Activated naive CD4-positive, alpha-beta T cell treated with anti-CD3 and anti-CD28 coated beads for 36 hours (primary cell): ENCODE measurements at regions not wholly inside any gene's neighbourhood (a gene's known extent, or its start where the extent isn't known, plus 50 kb on each side); places are given as distances from the start of the nearest gene placed in this dataset.

Experiments
- CTCF ChIA-PET: fragments of 350-600 bp; sonication (Branson Sonifier 250); formaldehyde crosslinking; loops from one replicate; lab custom pipeline; 2021; ENCODE audit warnings: antibody characterized with exemption; lab: Charles Lee
- DNase-seq: peaks from one replicate; pipeline ENCODE4 v3.0.0-alpha.2; 2020
- H3K27ac Mint-ChIP-seq: one replicate; pipeline ENCODE4 v1.8.0; 2021; ENCODE audit warnings: mild to moderate bottlenecking, mixed read lengths
- H3K27me3 Mint-ChIP-seq: one replicate; pipeline ENCODE4 v1.8.0; 2021; ENCODE audit warnings: low read depth, mixed read lengths
- H3K36me3 Mint-ChIP-seq: one replicate; pipeline ENCODE4 v1.8.0; 2021; ENCODE audit warnings: low read depth, mixed read lengths
- H3K4me1 Mint-ChIP-seq: one replicate; pipeline ENCODE4 v1.8.0; 2021; ENCODE audit warnings: low read depth, mixed read lengths
- H3K4me3 Mint-ChIP-seq: one replicate; pipeline ENCODE4 v1.8.0; 2021; ENCODE audit warnings: mild to moderate bottlenecking, moderate library complexity, mixed read lengths
- H3K9me3 Mint-ChIP-seq: one replicate; pipeline ENCODE4 v1.8.0; 2021; ENCODE audit warnings: mixed read lengths
- intact Hi-C: fragments of 100-400 bp; cut with micrococcal nuclease; formaldehyde crosslinking; loops from one replicate; pipeline ENCODE4 v1.15.1; 2023

- no peak for DNase-seq
- intact Hi-C loops: no loop called here
- no peak overlapping the region for H3K4me3 Mint-ChIP-seq
- no peaks in the 10 kb centered on the region for H3K4me1 Mint-ChIP-seq
- CTCF ChIA-PET: no interaction called here
- peaks cover 2% of the 10 kb centered on the region for H3K36me3 Mint-ChIP-seq
- no peaks in the 10 kb centered on the region for H3K27me3 Mint-ChIP-seq
- no peak overlapping the region for H3K27ac Mint-ChIP-seq
- peaks cover 10% of the 10 kb centered on the region for H3K9me3 Mint-ChIP-seq
These were observed 1799.0 kb downstream of the TP53TG3F start for GRCh38 chr16:35258381-35258780.

DNA sequence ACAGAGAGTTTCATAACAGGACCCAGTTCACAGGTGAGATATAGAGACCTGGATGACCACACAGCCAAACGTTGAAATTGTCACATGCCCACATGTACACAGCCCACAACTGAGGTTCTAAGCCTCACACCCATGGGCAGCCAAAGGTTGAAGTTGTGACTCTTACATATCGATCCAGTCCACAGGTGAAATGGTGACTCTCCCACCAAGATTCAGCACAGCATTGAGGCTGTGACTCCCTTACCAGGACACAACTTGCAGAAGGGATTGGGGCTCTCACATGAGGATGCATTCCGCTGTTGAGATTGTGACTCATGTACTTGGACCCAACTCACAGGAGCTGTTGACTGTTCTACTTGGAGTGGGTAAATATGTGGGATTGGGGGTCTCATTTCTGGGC lies 1836.4 kb downstream of the TP53TG3F start:
- Mint-ChIP-seq H3K36me3 (no peaks in the 10 kb centered on the region), H3K27ac (no peak overlapping the region), H3K27me3 (no peaks in the 10 kb centered on the region), H3K4me3 (no peak overlapping the region), H3K9me3 (peaks cover 18% of the 10 kb centered on the region), H3K4me1 (no peaks in the 10 kb centered on the region)
- CTCF ChIA-PET: no interaction called here
- no peak for DNase-seq
- intact Hi-C loops: no loop called here

- no peak for DNase-seq
These were observed 1837.7 kb downstream of the TP53TG3F start for GRCh38 chr16:35296962-35297653.

GRCh38 chr16:35298460-35299243 lies 1839.2 kb downstream of the TP53TG3F start:
- DNase-seq: no peak
- intact Hi-C loops: no loop called here

More at GRCh38 chr16:35296962-35297653, 1837.7 kb downstream of the TP53TG3F start:
- no peaks in the 10 kb centered on the region for H3K4me1 Mint-ChIP-seq
- CTCF ChIA-PET: no interaction called here
- no peak overlapping the region for H3K27ac Mint-ChIP-seq
- H3K9me3 Mint-ChIP-seq: peaks cover 13% of the 10 kb centered on the region
- no peaks in the 10 kb centered on the region for H3K36me3 Mint-ChIP-seq
- intact Hi-C loops: no loop called here
- H3K27me3 Mint-ChIP-seq: no peaks in the 10 kb centered on the region
- H3K4me3 Mint-ChIP-seq: no peak overlapping the region

DNA sequence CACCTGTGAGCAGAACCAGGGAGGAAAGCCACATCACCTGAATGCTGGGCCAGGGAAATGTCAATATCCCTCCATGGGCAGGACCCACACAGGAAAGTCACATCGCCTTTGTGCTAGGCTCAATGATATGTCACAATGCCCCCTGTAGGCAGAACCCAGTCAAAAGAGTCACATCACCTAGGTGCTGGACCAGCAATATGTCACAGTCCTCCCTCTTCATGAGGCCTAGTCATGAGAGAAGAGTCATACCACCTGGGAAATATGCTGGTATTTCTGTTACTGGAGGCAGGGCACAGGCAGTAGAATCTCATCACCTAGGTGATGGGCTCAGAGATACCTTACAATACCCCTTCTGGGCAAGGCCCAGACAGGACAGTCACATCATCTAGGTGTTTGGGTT lies 1843.4 kb downstream of the TP53TG3F start:
- no peak for DNase-seq
- intact Hi-C loops: no loop called here
- Mint-ChIP-seq H3K9me3 (peaks cover 7% of the 10 kb centered on the region), H3K36me3 (no peaks in the 10 kb centered on the region), H3K27ac (no peak overlapping the region), H3K4me3 (no peak overlapping the region), H3K4me1 (no peaks in the 10 kb centered on the region), H3K27me3 (no peaks in the 10 kb centered on the region)
- CTCF ChIA-PET: no interaction called here

More at GRCh38 chr16:35298460-35299243, 1839.2 kb downstream of the TP53TG3F start:
- Mint-ChIP-seq H3K4me1 (no peaks in the 10 kb centered on the region), H3K27ac (no peak overlapping the region), H3K36me3 (no peaks in the 10 kb centered on the region), H3K27me3 (no peaks in the 10 kb centered on the region), H3K4me3 (no peak overlapping the region), H3K9me3 (peaks cover 8% of the 10 kb centered on the region)
- CTCF ChIA-PET: no interaction called here

DNA sequence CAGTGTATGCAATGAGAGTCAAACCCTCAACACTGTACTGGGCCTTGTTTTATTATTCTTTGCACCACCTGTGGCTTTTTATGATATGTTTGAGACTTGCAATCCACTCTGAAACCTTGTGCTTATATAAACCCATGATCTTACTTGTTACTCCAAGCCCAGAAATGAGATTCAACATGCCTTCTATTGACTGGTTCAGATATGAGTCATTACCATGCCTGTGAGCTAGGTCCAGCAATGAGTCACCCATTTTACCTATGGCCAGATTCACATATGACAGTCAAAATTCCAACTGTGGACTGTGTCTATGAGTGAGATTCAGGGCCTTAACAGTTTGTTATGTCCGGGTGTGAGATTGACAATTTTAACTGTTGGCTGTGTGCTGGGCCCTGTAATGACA lies 1846.1 kb downstream of the TP53TG3F start:
- intact Hi-C loops: no loop called here
- no peak overlapping the region for H3K4me3 Mint-ChIP-seq

DNA sequence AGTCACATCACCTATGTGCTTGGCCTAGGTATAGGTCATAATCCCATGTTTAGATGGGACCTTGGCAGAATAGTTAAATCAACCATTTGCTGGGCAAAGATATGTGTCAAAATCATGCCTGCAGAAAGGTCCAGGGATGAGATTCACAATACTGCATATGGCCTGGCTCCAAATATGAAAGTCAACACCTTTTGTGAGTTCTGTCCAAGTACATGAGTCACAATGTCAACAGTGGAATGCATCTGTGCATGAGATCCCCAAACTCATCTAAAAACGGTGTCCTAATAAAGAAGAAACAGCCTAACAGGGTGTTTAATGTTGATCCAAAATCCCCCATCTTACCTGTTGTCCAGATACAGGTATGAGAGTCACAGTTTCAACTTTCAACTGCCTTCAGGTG lies 1847.5 kb downstream of the TP53TG3F start:
- Mint-ChIP-seq H3K9me3 (peaks cover 11% of the 10 kb centered on the region), H3K4me3 (no peak overlapping the region), H3K27me3 (no peaks in the 10 kb centered on the region), H3K36me3 (no peaks in the 10 kb centered on the region), H3K27ac (no peak overlapping the region), H3K4me1 (no peaks in the 10 kb centered on the region)
- DNase-seq: no peak
- intact Hi-C loops: no loop called here
- CTCF ChIA-PET: no interaction called here

More for the DNA sequence above, 1846.1 kb downstream of the TP53TG3F start:
- Mint-ChIP-seq H3K36me3 (no peaks in the 10 kb centered on the region), H3K27me3 (no peaks in the 10 kb centered on the region), H3K9me3 (peaks cover 11% of the 10 kb centered on the region), H3K4me1 (no peaks in the 10 kb centered on the region), H3K27ac (no peak overlapping the region)
- CTCF ChIA-PET: no interaction called here
- no peak for DNase-seq

- intact Hi-C loops: no loop called here
- H3K4me3 Mint-ChIP-seq: no peak overlapping the region
These were observed 1849.3 kb downstream of the TP53TG3F start for GRCh38 chr16:35308674-35309073.

DNA sequence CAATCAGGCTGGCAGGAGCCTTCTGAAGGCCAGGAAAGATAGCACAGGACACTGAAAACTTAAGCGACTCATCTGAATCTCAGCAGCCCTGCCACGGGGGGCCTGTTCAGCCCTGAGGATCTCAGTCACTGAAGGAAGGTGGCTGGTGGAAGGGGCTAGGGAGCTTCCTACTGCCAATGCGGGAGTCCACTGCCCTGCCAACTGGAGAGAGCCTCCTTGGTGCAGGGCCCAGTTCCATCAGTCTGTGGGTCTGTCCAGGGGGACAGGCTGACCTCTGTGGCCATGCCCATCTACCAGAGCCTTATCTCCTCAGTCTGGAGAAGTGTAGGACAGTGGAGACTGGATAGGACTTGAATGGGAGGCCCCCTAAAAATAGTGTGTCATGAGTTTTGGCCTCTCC lies 1851.6 kb downstream of the TP53TG3F start:
- peaks cover 13% of the 10 kb centered on the region for H3K9me3 Mint-ChIP-seq
- CTCF ChIA-PET: no interaction called here

More at GRCh38 chr16:35308674-35309073, 1849.3 kb downstream of the TP53TG3F start:
- DNase-seq: no peak
- H3K36me3 Mint-ChIP-seq: no peaks in the 10 kb centered on the region
- H3K9me3 Mint-ChIP-seq: peaks cover 15% of the 10 kb centered on the region
- H3K27ac Mint-ChIP-seq: no peak overlapping the region
- CTCF ChIA-PET: no interaction called here
- no peaks in the 10 kb centered on the region for H3K27me3 Mint-ChIP-seq
- H3K4me1 Mint-ChIP-seq: no peaks in the 10 kb centered on the region

DNA sequence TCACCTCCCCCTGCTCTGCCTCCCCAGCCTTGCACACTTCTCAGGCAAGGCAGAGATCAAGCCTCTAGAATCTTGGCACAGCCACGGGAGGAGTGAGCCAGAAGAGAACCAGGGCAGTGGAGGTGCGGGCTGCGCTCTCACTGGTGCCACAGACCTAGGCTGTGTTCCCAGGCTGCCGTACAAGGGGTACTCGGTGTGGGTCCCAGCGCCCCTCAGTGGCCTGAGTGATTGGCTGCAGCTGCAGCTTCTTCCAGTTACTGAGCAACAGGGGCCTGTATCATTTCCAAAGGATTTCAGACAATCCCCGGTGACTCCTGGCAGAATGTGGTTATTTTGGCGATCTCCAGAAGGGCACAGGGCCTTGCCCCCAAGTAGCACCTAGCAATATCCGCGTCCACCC lies 1852.1 kb downstream of the TP53TG3F start:
- DNase-seq: no peak
- Mint-ChIP-seq H3K27me3 (no peaks in the 10 kb centered on the region), H3K27ac (no peak overlapping the region), H3K9me3 (peaks cover 13% of the 10 kb centered on the region), H3K36me3 (no peaks in the 10 kb centered on the region), H3K4me1 (no peaks in the 10 kb centered on the region), H3K4me3 (no peak overlapping the region)
- CTCF ChIA-PET: no interaction called here
- intact Hi-C loops: no loop called here

More for the DNA sequence above, 1851.6 kb downstream of the TP53TG3F start:
- no peaks in the 10 kb centered on the region for H3K4me1 Mint-ChIP-seq
- H3K27ac Mint-ChIP-seq: no peak overlapping the region
- no peak overlapping the region for H3K4me3 Mint-ChIP-seq
- no peak for DNase-seq
- no peaks in the 10 kb centered on the region for H3K36me3 Mint-ChIP-seq
- H3K27me3 Mint-ChIP-seq: no peaks in the 10 kb centered on the region
- intact Hi-C loops: no loop called here

DNA sequence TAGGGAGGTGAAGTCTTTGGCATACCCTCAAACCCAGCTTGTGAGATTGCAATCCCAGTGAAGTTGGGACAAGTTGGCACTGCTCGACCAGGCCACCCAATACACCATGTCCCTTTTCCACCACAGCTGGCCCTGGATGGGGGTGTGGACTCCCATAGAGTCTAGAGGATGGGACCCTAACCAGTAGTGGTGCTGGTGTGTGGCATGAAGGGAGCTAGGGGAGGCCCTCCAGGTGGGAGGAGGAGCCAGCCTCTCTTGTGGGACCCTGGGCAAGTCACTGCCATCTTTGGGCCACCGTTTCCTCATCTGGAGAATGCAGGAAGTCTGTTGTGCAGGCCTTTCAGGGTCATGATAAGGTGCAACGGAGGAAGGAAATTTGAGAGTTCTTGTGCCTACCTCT lies 1854.9 kb downstream of the TP53TG3F start:
- H3K27ac Mint-ChIP-seq: no peak overlapping the region
- CTCF ChIA-PET: no interaction called here
- DNase-seq: no peak
- H3K36me3 Mint-ChIP-seq: no peaks in the 10 kb centered on the region
- no peaks in the 10 kb centered on the region for H3K4me1 Mint-ChIP-seq
- H3K9me3 Mint-ChIP-seq: peaks cover 10% of the 10 kb centered on the region
- H3K27me3 Mint-ChIP-seq: no peaks in the 10 kb centered on the region
- H3K4me3 Mint-ChIP-seq: no peak overlapping the region
- intact Hi-C loops: no loop called here

DNA sequence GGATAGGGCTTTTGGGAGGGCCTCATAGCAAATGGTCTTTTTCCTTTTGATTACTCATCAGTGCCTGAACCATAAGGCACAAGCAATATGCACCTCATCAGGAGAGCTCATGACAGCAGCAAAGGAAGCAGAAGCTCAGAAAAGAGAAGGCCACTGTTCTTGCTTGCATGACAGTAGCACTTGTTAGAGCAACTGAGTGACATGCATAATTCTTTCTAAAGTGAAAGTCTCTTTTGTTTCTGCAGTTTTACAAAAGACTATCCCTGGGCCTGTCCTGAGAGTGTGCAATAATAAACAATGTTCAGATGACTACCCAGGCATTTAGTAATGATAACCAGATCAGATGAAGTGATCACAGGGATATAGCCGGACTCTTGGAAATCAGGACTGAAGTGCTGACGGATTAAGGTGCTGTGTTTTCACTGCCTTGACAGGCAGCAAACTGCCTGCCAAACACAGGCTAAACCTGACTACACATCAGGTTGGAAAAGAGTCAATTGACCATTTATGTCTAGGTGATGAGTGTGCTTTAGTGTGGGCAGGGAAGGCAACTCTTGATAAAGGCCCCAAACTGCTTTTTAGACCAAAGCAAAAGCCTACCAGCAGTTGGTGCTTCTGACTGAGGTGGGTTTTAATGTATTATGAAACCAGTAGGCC lies 1860.3 kb downstream of the TP53TG3F start:
- Mint-ChIP-seq H3K4me3 (no peak overlapping the region), H3K27ac (no peak overlapping the region), H3K27me3 (no peaks in the 10 kb centered on the region), H3K4me1 (no peaks in the 10 kb centered on the region), H3K9me3 (peaks cover 17% of the 10 kb centered on the region), H3K36me3 (no peaks in the 10 kb centered on the region)
- intact Hi-C loops: no loop called here
- DNase-seq: no peak
- CTCF ChIA-PET: no interaction called here
